HepG2 (cell line): ENCODE measurements at regions not wholly inside any gene's neighbourhood (a gene's known extent, or its start where the extent isn't known, plus 50 kb on each side); places are given as distances from the start of the nearest gene placed in this dataset.

Source experiments
- ARID2 ChIP-seq: sonication (generic); formaldehyde crosslinking; IDR thresholded peaks from 2 replicates; pipeline ENCODE4 v1.8.1; 2022; ENCODE audit warnings: mild to moderate bottlenecking, missing genetic modification reagents, borderline replicate concordance
- CBX1 ChIP-seq: IDR thresholded peaks from one replicate; pipeline ENCODE4 v1.6.1; 2016; ENCODE audit warnings: antibody characterized with exemption, low read depth
- DPF2 ChIP-seq: sonication (generic); formaldehyde crosslinking; IDR thresholded peaks from 2 replicates; pipeline ENCODE4 v1.4.0; 2020; ENCODE audit warnings: mild to moderate bottlenecking, low read depth, missing genetic modification reagents, borderline replicate concordance
- FOXA1 ChIP-seq, 2 experiments: fragments of 450-650 bp in 1 of 2; sonication (generic) in 1 of 2; formaldehyde crosslinking in 1 of 2; IDR thresholded peaks; 2 replicates each; pipeline versions ENCODE4 v1.4.0 to v1.6.1; 2016 to 2020; ENCODE audit warnings: missing genetic modification reagents in 1 of 2
- GATA4 ChIP-seq: sonication (generic); IDR thresholded peaks from 2 replicates; pipeline ENCODE4 v1.6.1; 2016; ENCODE audit warnings: antibody characterized with exemption, low read depth, borderline replicate concordance
- GFI1 ChIP-seq: sonication (generic); formaldehyde crosslinking; IDR thresholded peaks from 2 replicates; pipeline ENCODE4 v1.5.0; 2020; ENCODE audit warnings: missing genetic modification reagents, mild to moderate bottlenecking, borderline replicate concordance
- HNF4A ChIP-seq: sonication (generic); formaldehyde crosslinking; IDR thresholded peaks from 2 replicates; pipeline ENCODE4 v1.4.0; 2020; ENCODE audit warnings: missing genetic modification reagents
- HOXA9 ChIP-seq: sonication (generic); formaldehyde crosslinking; IDR thresholded peaks from 2 replicates; pipeline ENCODE4 v1.8.1; 2022; ENCODE audit warnings: missing genetic modification reagents, mild to moderate bottlenecking, moderate library complexity, borderline replicate concordance
- MYPOP ChIP-seq: sonication (generic); formaldehyde crosslinking; IDR thresholded peaks from 2 replicates; pipeline ENCODE4 v1.8.1; 2023; ENCODE audit warnings: mild to moderate bottlenecking, moderate library complexity, missing genetic modification reagents
- NCOA2 ChIP-seq: sonication (generic); formaldehyde crosslinking; IDR thresholded peaks from 2 replicates; pipeline ENCODE4 v1.8.0; 2022; ENCODE audit warnings: inconsistent platforms
- NR2C2 ChIP-seq: sonication (generic); formaldehyde crosslinking; IDR thresholded peaks from 2 replicates; pipeline ENCODE4 v1.4.0; 2020; ENCODE audit warnings: missing genetic modification reagents, mild to moderate bottlenecking, moderate library complexity, borderline replicate concordance
- RARG ChIP-seq: sonication (generic); formaldehyde crosslinking; IDR thresholded peaks from 2 replicates; pipeline ENCODE4 v1.4.0; 2020; ENCODE audit warnings: low read depth, mild to moderate bottlenecking, missing genetic modification reagents
- SALL1 ChIP-seq: sonication (generic); formaldehyde crosslinking; IDR thresholded peaks from 2 replicates; pipeline ENCODE4 v1.8.0; 2022; ENCODE audit warnings: mild to moderate bottlenecking, missing genetic modification reagents
- ZNF724P ChIP-seq: sonication (generic); formaldehyde crosslinking; IDR thresholded peaks from 2 replicates; pipeline ENCODE4 v1.8.0; 2022; ENCODE audit warnings: missing genetic modification reagents, borderline replicate concordance
- ZSCAN30 ChIP-seq: sonication (generic); formaldehyde crosslinking; IDR thresholded peaks from 2 replicates; pipeline ENCODE4 v1.5.0; 2020; ENCODE audit warnings: mild to moderate bottlenecking, missing genetic modification reagents
- TF ChIP-seq, protein P1 (sequence below): sonication (generic); formaldehyde crosslinking; IDR thresholded peaks from one replicate; pipeline ENCODE4 v1.5.1; 2020; ENCODE audit warnings: mild to moderate bottlenecking, missing genetic modification reagents; ENCODE audit errors: not compliant biosample characterization
- TF ChIP-seq, protein P2 (sequence below): sonication (generic); formaldehyde crosslinking; IDR thresholded peaks from 2 replicates; pipeline ENCODE4 v1.5.0; 2020; ENCODE audit warnings: mild to moderate bottlenecking, missing genetic modification reagents

DNA sequence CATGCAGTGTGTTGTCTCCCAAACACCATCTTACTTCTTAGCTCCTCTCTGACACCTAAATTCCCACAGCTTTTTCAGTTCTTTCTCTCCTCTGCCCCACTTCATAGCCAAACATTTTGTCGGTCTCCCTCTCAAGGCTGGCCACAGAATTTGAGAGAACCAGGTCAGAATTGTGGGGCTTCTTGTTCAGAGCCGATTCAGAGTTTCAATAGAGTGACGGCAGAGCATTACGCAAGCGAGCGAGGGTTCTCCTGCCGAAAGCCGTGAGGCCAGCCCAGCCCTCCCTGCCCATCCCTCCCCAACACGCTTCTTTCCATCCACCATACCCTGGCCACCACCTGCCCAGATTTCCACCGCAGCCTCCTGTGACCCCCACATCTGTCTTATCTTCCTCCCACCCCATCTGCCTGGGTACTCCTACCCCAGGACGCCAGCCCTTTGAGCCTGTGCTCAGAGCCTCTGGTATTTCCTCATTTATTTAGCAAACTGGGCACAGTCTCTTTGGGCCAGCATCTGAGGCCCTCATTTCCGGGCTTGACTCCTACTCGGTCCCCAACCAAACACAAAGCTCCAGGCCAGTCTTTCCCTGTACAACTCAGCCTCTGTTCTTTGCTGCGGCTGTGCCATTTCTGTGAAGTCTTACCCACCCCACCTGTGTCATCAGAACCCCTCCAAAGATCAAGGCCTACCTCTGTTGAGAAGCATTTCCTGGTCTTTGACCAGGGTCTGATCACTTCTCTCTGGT lies 70.0 kb upstream of the MAP4K4 start (continued):
- no peak for TF ChIP-seq RARG (CRISPR knock-in tag)
- TF ChIP-seq SALL1 = 0 out of 2 replicates have a peak, but pooled peaks have one; percentile 34
- TF ChIP-seq DPF2 (CRISPR knock-in tag) = no peak
- 0 out of 2 replicates have a peak, but pooled peaks have one; percentile 11 for TF ChIP-seq NCOA2 (CRISPR knock-in tag)
- TF ChIP-seq, protein P1, sequence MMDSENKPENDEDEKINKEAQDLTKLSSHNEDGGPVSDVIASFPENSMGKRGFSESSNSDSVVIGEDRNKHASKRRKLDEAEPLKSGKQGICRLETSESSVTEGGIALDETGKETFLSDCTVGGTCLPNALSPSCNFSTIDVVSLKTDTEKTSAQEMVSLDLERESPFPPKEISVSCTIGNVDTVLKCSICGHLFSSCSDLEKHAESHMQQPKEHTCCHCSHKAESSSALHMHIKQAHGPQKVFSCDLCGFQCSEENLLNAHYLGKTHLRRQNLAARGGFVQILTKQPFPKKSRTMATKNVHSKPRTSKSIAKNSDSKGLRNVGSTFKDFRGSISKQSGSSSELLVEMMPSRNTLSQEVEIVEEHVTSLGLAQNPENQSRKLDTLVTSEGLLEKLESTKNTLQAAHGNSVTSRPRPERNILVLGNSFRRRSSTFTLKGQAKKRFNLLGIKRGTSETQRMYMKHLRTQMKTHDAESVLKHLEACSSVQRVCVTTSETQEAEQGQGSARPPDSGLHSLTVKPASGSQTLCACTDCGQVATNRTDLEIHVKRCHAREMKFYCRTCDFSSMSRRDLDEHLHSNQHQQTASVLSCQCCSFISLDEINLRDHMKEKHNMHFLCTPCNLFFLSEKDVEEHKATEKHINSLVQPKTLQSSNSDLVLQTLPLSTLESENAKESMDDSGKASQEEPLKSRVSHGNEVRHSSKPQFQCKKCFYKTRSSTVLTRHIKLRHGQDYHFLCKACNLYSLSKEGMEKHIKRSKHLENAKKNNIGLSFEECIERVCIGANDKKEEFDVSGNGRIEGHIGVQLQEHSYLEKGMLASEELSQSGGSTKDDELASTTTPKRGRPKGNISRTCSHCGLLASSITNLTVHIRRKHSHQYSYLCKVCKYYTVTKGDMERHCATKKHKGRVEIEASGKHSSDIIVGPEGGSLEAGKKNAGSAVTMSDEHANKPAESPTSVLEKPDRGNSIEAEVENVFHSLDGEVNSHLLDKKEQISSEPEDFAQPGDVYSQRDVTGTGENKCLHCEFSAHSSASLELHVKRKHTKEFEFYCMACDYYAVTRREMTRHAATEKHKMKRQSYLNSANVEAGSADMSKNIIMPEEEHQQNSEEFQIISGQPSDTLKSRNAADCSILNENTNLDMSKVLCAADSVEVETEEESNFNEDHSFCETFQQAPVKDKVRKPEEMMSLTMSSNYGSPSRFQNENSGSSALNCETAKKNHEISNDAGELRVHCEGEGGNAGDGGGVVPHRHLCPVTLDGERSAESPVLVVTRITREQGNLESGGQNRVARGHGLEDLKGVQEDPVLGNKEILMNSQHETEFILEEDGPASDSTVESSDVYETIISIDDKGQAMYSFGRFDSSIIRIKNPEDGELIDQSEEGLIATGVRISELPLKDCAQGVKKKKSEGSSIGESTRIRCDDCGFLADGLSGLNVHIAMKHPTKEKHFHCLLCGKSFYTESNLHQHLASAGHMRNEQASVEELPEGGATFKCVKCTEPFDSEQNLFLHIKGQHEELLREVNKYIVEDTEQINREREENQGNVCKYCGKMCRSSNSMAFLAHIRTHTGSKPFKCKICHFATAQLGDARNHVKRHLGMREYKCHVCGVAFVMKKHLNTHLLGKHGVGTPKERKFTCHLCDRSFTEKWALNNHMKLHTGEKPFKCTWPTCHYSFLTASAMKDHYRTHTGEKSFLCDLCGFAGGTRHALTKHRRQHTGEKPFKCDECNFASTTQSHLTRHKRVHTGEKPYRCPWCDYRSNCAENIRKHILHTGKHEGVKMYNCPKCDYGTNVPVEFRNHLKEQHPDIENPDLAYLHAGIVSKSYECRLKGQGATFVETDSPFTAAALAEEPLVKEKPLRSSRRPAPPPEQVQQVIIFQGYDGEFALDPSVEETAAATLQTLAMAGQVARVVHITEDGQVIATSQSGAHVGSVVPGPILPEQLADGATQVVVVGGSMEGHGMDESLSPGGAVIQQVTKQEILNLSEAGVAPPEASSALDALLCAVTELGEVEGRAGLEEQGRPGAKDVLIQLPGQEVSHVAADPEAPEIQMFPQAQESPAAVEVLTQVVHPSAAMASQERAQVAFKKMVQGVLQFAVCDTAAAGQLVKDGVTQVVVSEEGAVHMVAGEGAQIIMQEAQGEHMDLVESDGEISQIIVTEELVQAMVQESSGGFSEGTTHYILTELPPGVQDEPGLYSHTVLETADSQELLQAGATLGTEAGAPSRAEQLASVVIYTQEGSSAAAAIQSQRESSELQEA (CRISPR knock-in tag) = no peak
- TF ChIP-seq NR2C2 = peak; percentile 32; the same call in 1 of the 2 replicates
- TF ChIP-seq, protein P2, sequence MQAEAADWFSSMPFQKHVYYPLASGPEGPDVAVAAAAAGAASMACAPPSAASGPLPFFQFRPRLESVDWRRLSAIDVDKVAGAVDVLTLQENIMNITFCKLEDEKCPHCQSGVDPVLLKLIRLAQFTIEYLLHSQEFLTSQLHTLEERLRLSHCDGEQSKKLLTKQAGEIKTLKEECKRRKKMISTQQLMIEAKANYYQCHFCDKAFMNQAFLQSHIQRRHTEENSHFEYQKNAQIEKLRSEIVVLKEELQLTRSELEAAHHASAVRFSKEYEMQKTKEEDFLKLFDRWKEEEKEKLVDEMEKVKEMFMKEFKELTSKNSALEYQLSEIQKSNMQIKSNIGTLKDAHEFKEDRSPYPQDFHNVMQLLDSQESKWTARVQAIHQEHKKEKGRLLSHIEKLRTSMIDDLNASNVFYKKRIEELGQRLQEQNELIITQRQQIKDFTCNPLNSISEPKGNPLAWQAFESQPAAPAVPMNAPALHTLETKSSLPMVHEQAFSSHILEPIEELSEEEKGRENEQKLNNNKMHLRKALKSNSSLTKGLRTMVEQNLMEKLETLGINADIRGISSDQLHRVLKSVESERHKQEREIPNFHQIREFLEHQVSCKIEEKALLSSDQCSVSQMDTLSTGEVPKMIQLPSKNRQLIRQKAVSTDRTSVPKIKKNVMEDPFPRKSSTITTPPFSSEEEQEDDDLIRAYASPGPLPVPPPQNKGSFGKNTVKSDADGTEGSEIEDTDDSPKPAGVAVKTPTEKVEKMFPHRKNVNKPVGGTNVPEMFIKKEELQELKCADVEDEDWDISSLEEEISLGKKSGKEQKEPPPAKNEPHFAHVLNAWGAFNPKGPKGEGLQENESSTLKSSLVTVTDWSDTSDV (CRISPR knock-in tag) = no peak
- TF ChIP-seq GFI1 (CRISPR knock-in tag) = no peak
- no peak for TF ChIP-seq ARID2 (CRISPR knock-in tag)
- peak; percentile 30 for TF ChIP-seq CBX1
- no peak for TF ChIP-seq ZNF724P (CRISPR knock-in tag)
- TF ChIP-seq HNF4A = peak; percentile 34
- TF ChIP-seq ZSCAN30 (CRISPR knock-in tag) = no peak
- no peak for TF ChIP-seq FOXA1 (IDR thresholded peaks at IDR 0.05)
- TF ChIP-seq FOXA1 (CRISPR knock-in tag; IDR thresholded peaks at IDR 0.05) = no peak
- no peak; the same call in 1 of the 2 replicates for TF ChIP-seq GATA4
- TF ChIP-seq HOXA9 (CRISPR knock-in tag) = no peak
- TF ChIP-seq MYPOP (CRISPR knock-in tag) = no peak
